GM18517 (cell line): ENCODE measurements at regions not wholly inside any gene's neighbourhood (a gene's known extent, or its start where the extent isn't known, plus 50 kb on each side); places are given as distances from the start of the nearest gene placed in this dataset.

Source experiments
- ATAC-seq: cut with Tn5 transposase; IDR thresholded peaks from one replicate; pipeline ENCODE4 v1.9.1; 2021; ENCODE audit warnings: mild to moderate bottlenecking, moderate library complexity; ENCODE audit not compliant: unreplicated experiment

DNA sequence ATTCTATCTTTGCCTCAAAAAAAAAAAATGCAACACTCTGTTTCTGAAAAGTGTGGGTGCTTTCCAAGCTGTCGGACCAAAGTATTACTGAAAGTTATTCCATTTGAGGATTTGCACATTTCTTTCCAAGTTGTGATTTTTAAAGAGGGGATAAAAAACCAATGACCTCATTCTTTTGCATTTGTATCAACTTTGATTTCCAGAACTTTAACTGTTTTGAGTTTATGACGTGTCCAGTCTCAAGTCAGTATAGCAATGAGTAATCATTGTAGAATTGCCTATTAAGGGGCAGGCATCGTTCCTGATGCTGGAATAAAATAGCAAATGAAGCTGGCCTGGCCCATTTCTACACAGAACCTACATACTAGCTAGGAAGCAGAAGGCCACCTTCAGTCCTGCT, 229.6 kb upstream of the RBFOX1 start:
- ATAC-seq: no peak

DNA sequence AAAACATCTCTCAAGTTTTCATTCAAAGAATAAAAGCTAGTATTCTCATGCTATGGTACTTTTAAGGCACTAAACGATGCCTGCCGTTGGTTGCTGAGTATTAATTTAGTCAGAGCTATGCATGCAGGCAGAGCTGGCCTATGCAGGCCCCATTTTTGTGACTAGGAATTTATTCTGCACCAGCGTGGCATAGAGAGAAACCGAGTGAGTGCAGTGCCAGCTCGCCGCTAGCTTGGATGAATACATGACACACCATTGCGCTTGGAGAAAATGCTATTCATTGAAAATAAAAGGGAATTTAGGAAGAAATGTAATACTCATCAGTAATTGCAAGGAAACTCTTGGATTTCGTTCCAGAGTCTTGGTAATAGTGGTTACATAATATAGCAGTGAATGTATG, 231.6 kb upstream of the RBFOX1 start:
- ATAC-seq: no peak

DNA sequence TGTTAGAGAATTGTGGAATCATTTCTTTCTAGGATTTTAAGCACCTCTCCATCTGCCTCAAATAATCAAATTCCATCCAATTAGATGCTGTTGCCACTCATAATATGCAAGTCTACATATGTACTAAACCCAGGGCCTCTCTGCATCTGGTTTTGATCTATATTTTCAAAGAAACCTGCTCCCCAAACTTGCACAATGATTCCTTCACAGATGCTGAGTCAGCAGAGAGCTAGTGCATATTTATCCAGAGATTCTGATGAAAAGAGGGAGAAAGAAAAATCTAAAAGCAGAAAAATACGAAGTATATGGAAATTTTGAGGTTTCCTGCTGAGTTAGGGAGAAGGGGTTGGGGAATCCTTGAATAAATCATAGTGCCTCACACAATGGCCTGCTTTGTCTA, 235.1 kb upstream of the RBFOX1 start:
- no peak for ATAC-seq

DNA sequence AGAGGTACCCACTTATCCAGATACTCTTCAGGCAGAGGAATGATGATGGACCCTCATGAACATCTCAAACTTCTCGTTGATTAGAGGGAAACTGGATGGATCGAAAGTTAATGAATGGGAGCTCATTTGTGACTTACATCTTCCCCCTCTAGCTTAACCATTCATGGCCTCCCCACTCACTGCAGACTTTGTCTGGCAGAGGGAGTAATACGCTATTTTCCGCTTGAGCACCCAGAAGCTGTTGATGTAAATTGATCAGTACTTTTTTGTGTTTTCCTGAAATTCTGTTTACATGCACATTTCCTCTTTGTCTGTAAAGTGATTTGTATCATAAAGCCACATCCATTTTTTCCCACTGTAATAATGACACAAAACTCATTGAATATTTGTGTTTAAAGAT, 239.1 kb upstream of the RBFOX1 start:
- ATAC-seq: no peak

DNA sequence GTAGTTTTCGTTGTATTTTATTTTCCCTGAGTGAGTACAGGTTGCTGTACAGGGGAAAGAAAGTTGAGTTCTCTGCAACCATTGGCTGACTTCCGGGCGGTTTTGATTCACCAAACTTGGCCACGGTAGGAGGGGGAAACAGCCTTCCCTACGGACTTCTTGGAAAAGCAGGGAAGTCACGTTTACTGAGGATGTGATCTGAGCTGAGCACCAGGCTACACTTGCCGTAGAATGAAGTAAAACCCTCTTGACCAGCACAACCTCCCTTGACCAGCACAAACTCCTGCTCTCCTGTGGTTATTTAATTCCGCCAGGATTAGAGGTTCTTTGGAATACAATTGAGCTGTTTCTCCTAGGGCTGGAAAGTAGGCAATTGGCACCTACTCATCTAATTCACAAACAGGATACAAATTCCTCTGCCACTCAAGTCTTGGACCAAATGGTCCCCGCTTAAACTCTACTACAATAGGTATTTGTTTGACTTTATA, 242.0 kb upstream of the RBFOX1 start:
- ATAC-seq: no peak

DNA sequence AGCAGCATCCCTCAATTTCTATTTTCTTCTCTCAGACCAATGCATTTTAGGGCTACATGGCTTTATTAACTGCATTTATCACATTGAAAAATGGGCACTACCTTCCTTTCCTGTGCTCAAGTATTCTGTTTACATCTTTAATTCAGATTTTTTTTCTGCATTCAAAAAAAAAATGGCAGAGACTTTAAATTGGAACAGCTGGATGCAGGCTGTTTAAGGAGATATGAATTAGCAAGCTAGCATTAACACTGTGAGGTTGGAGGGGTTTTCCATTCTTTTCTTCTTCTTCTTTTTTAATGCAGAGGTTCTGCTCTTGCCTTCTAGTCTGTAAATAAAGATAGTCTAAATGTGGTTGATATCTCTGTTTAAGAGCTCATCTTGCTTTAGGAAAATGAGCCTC, 242.9 kb upstream of the RBFOX1 start:
- ATAC-seq: no peak

DNA sequence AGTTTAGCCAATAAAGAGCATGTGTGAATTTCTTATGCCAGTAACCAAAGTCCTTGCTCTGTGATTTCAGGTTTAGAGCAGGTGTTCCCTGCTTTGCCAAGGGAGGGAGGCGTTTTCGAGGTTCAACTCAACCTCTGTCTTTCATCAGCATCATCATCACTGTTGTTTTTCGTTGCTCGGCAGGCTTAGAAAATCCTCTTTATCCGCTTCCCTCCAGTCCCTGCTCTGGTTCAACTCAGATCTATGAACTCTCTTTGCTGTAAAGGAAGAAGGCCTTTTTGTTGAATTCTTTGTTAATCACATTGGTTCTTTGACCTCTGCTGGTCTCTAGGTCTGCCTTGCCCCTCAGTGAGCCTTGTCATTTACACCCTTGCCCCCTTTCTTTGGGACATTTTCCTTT, 243.9 kb upstream of the RBFOX1 start:
- ATAC-seq: no peak

DNA sequence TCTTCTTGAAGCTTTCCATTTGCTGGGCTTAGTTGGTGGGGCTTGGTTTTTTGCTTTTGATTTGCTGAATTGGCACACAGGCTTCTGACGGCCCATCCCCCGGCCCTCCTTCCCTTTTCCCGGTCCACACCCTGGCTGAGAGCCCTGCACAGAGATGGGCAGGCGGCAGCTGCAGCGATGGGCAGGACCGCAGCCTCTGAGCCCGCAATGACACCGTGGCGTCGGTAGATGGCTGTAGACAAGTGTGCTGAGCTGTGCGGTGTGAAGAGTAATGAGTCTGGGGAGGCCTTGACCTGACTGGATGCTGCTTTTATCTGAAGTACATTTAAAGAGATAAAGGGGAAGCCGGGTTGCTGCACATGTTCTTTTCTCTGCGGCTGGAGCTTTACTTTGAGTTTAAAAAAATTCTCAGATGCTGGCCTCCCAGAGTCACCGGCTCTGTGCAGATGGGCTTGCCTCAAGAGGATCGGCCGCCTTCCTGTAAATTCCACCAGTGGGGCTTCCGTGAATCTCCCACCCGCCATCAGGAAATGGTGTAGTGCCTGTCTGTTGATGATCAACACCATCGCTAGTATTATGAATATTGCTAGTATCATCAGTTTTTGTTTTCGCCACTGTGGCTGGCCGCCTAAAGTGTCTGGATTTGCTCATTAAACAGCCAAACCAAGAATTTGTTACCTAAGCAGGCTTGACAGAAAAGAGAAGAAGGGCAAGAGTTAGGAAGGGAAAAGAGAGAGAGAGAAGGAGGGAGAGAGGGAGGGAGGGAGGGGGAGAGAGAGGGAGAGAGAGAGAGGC, 245.6 kb upstream of the RBFOX1 start:
- ATAC-seq: no peak

DNA sequence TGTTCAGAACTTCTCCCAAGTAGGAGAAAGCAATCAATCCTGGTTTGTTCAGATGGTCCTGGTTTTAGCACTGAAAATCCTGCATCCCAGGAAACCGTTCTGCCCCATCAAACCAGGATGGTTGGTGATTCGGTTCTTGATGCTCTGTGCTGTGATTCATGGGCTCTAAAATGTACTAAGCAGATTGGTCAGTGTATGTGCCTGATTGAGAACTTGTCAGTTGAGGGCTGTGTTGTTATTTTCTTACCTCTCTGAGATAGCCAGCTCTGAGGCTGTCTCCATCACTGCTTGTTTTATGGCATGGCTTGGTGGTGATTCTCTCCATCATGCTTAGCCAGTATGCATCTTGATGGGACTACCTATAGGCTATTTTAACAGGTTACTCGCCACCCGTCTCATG, 246.9 kb upstream of the RBFOX1 start:
- ATAC-seq: no peak

DNA sequence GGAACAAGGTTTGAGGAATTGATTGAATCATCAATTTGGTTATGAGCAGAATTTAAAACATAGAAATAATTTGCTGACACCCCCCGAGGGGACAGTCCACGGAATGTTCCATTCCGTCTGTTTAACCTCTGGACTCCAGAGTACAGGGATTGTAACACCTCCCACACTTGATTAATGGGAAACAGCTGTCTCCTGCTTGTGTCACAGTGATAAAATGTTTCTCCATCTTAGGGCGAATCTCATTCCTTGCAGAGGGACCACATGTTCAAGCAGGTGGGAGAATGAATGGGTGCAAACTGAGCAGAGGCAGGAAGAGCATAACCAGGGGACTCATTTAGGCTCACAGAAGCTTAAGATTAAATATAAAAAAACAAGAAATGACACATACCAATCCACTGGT, 249.5 kb upstream of the RBFOX1 start:
- no peak for ATAC-seq

DNA sequence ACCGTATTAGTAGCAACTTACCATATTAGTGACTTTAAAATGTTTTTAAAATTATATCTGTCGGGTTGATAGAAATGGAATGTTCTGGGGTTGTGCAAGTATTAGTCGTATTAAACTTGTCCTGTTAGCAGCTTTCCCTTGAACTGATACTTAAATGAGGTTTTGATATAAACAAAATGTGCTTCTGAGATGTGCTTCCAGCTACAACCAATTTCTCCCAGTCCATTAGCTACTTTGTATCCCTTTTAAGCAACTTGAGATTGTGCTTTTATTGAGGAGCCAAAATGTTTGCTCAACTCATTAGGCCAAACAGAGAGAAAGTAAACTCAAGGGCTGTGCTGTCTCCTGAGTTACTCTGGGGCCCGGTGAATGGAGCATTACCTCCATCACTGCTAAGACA, 255.0 kb upstream of the RBFOX1 start:
- ATAC-seq: no peak

DNA sequence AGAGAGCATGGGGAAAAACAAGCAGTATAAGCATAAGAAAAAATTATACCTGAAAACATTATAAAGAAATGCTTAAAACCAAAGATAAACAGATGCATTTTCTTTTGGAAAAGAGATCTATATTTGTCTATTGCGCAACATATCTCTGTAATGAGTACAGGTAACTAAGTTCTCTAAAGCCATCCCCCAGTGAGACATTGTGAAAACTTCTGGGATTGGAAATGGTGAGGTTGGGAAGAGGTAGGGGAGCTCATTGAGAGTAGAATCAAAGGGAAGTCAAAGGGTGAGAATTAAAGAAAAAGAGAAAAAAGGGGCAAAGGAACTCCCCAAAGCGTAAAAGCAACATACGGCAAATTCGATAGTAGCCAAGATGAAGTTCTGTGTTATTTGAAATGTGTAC, 257.9 kb upstream of the RBFOX1 start:
- no peak for ATAC-seq

DNA sequence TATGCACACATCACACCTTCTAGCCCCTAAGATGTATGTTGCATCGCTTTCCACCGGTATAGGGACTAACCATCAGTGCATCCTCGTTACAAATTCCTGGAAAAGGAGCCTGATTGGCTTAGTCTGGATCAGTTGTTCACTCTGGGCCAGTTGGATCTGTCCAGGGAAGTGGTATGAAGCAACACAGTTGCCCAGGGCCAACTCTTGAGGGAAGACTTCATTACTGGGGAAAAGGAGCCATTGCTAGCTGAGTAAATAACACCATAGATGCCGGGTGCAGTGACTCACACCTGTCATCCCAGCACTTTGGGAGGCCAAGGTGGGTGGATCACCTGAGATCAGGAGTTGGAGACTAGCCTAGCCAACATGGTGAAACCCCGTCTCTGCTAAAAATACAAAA, 275.2 kb upstream of the RBFOX1 start:
- no peak for ATAC-seq

DNA sequence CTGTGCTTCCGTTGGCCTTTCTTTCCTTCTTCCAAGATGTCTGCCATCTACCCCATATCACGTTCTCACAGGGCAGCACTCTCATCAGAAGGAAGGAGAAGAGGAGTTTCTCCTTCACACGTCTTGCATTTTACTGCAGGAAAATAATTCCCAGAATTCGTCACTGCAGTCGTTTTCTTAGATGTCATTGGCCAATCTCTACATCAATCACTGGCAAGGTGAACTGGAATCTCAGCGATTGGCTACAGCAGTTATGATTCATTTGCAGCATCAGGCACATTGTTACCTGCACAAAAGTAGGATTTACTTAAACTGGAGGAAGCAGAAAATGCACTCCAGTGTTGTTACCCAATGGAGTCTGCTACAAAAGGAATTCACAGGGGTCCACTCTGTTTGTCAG, 277.2 kb upstream of the RBFOX1 start:
- no peak for ATAC-seq

DNA sequence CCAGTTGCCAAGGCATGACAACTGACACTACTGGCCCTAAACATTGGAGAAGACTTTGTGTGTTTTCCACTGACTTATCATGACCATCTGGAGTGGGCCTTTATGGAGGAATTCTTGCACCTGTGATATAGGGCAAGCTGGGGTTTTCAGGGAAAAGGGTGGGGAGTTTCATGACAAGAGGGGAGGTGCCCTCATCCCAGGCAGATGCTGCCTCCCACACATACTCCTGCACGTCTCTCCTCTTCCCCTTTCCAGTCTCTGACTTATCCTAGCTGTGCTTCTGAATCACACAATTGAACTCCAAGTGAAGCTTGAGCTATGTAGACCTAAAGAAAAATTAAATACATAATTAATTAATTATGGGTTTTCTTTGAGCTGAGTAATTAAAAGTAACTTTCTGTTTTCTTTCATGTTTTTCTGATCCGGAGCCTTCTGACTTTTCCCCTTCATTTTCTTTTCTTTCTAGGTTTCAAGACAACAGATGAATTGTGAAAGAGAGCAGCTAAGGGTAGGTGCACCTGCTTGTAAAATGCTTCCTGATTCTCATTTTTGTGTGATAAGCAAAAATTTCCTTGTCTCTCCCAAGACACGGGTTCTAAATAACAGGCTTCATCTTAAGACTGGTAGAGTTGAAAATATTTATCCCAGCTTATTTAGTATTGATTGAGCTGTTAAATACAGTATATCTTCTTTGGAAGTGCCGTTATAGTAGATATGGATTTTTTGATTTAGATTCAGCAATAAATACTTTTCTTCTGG, 280.9 kb upstream of the RBFOX1 start:
- no peak for ATAC-seq

DNA sequence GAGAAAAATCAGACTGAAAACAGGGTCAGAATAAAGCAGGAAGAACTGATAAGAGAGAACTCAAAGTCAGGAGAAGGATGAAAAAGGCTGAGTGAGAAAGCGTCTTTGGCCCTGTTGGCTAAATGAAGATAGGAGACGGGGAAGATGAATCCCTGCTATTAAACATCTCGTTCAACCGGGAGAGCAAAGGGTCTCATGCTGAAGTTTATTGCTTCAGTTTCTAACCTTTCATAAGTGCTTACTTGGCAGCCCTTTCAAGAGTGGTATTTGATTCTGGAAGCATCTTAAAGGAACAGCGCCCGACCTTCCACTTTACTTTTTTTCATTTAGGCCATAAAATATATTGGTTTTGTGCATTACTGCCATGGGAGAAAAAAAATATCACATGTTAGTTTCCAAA, 288.3 kb upstream of the RBFOX1 start:
- ATAC-seq: no peak

DNA sequence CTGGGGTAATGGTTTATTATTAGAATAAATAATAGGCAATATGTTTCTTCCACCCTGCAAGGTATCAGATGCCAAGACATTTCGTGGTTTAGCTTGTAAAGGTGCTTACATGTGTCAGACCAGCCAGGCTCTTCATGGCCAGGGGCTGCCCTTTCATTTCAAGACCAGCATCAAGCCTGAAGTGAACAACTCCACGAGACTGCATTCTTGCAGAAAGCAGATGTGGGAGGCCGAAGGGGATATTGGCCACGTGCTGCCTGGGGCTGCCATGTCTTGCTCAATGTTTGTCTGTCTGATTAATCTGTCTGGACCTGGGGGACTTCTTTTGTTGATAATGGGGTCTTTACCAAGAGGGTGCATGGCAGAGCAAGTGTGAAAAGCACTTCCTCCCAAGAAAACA, 294.2 kb upstream of the RBFOX1 start:
- no peak for ATAC-seq

DNA sequence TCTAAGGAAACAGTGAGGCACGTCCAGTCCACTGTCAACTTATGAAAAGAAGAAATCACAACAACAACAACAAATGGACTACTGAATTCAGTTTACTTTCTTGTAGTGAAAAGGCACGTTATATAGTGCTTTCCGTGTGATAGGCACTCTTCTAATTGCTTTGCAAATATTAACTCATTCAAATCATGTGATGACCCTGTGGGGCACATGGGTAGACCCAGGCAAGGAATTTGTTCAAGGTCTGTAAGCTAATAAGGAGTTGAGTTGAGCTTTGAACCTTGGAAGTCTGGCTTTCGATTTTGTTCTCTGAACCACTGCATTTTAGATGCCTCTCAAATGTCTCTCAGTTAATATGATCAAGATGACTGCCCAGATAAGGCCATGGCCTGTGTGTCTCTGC, 295.1 kb upstream of the RBFOX1 start:
- no peak for ATAC-seq

DNA sequence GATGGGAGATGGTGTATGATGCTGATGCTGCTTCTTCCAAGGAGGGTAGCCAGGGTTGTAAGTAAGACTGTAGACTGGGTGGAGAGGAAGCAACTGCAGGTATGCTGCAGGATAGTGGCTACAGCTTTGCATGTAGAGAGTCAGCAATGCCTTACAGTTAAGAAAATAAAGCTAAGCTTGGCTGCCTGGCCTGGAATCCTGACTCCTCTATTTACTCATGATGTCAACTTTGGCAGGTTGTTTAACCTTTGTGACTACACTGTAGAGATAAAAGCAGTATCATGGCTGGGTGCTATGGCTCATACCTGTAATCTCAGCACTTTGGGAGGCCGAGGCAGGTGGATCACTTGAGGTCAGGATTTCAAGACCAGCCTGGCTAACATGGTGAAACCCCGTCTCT, 301.6 kb upstream of the RBFOX1 start:
- ATAC-seq: no peak

DNA sequence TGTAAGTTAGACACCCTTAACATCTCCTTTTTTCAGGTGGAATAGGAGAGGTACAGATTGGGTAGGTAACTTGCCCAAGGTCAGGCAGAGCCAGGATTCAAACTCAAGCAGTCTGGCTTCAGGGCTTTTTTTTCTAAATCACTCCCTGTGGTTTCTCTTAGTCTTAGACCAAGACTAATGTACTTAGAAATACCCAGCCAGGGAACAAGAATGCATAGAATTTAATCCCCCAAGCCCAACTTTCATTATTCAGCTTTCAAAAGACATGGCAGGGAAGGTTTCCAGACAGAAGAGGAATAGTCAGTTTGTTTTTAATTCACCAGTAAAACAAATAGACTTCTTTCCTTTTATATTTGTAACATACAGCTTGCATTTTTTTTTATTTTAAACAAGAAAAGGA, 305.2 kb upstream of the RBFOX1 start:
- ATAC-seq: no peak

DNA sequence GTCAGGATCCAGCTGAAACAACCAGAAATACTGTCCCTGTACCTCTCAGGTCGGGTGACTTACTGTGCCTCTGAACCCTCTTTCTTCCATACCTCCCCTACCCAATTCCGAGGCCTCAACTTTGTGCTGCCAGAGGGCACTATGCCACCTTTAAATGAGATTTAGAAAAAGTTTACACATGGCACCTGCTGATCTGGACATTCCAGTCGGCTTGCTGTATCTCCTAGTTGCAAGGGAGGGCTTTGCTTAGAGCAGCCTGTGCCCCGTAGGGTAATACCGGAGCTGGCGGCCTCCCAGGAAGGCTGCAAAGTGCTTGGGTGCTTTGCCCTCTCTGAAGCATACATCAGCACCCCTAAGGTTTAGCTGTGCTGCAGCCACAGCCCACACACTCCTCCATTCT, 306.0 kb upstream of the RBFOX1 start:
- ATAC-seq: no peak

DNA sequence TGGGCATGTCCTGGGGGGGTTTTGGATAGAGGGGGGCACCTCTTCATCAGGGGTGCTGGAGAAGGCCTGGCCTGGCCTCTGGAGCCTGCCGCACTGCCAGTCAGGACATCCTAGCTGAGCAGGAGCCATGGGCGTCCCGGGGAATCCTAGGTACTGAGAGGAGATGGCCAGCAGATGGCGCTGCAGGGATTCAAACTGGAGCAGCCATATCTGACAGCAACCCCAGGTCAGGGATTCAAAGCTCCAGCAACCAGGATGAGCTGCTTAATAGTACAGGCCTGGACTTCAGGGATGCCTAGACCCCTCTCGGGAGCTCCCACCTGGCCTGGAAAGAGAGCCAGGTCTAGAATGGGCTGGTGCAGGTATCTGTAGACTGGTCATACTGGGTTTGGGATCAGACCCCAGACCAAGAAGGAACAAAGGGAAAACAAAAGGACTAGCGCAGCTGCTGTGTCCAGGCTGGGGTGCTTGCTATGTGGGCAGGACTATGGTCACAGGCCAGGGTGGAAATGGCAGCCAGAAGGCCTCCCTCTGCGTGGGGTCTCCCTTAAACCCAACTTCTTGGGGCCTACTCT, 306.9 kb upstream of the RBFOX1 start:
- ATAC-seq: no peak
